Gastroesophageal sphincter (tissue), 4 donors: ENCODE measurements at regions not wholly inside any gene's neighbourhood (a gene's known extent, or its start where the extent isn't known, plus 50 kb on each side); places are given as distances from the start of the nearest gene placed in this dataset.

ENCODE experiments used
- ATAC-seq: fragments of 150-250 bp; one replicate; pipeline ENCODE4 v1.9.1; 2016; ENCODE audit warnings: mild to moderate bottlenecking, moderate library complexity
- H3K27ac ChIP-seq, 4 donors: fragments of 200-600 bp; sonication (generic) in 3 of 4; 1 replicate in 3 of 4; 2 replicates in 1 of 4; pipeline ENCODE4 v1.5.1; 2016 to 2019
- H3K27me3 ChIP-seq: fragments of 200-600 bp; sonication (generic); one replicate; pipeline ENCODE4 v1.5.1; 2019
- H3K36me3 ChIP-seq, 2 donors: fragments of 200-600 bp; sonication (generic); one replicate each; pipeline ENCODE4 v1.5.1; 2019; ENCODE audit warnings: control low read depth in 1 of 2
- H3K4me1 ChIP-seq, 3 donors: fragments of 200-600 bp; sonication (generic); 1 replicate in 2 of 3; 2 replicates in 1 of 3; pipeline ENCODE4 v1.5.1; 2016 to 2019; ENCODE audit warnings: control low read depth in 2 of 3
- H3K4me3 ChIP-seq, 2 donors: fragments of 200-600 bp; sonication (generic); one replicate each; pipeline ENCODE4 v1.5.1; 2019; ENCODE audit warnings: mild to moderate bottlenecking in 1 of 2, moderate library complexity in 1 of 2
- H3K9me3 ChIP-seq, 3 donors: fragments of 200-600 bp; sonication (generic); one replicate each; pipeline ENCODE4 v1.5.1; 2017 to 2019; ENCODE audit warnings: control low read depth in 2 of 3
- CTCF ChIP-seq, 4 experiments: fragments of 200-600 bp in 2 of 4; fragments of 450-650 bp in 2 of 4; sonication (generic) in 1 of 4; IDR thresholded peaks; one replicate each; pipeline ENCODE4 v1.5.1; 2017 to 2019; ENCODE audit warnings: antibody characterized with exemption in 4 of 4, mild to moderate bottlenecking in 2 of 4, moderate library complexity in 2 of 4
- EP300 ChIP-seq: sonication (generic); formaldehyde crosslinking; IDR thresholded peaks from one replicate; pipeline ENCODE4 v1.6.1; 2017; ENCODE audit warnings: antibody characterized with exemption, mild to moderate bottlenecking
- POLR2A ChIP-seq, 2 donors: fragments of 450-650 bp; IDR thresholded peaks; one replicate each; pipeline ENCODE4 v1.6.1; 2017; ENCODE audit warnings: antibody characterized with exemption in 2 of 2, mild to moderate bottlenecking in 2 of 2, moderate library complexity in 1 of 2
- POLR2AphosphoS5 ChIP-seq: sonication (generic); formaldehyde crosslinking; IDR thresholded peaks from one replicate; pipeline ENCODE4 v1.6.1; 2017; ENCODE audit warnings: antibody characterized with exemption
- WGBS, 2 donors: methylation state at CpG; one replicate each; pipeline ENCODE4 v1.1.5; 2018; ENCODE audit warnings: low coverage in 1 of 2; 5-methylcytosine and 5-hydroxymethylcytosine counted together

GRCh38 chr20:60931696-60932095 lies 320.4 kb upstream of the CDH4 start:
- 7 to 41% methylated on average over 3 of the region's 4 CpGs for whole genome bisulfite sequencing, 2 donors
- no peaks in the 10 kb centered on the region for H3K9me3 ChIP-seq
- no peak overlapping the region for H3K27ac ChIP-seq
- H3K4me3 ChIP-seq = no peak overlapping the region
- H3K4me1 ChIP-seq = peaks cover 0 to 15% (median 0%) of the 10 kb centered on the region in 3 donors
- H3K36me3 ChIP-seq = no peaks in the 10 kb centered on the region
- no peak for TF ChIP-seq POLR2A (IDR thresholded peaks at IDR 0.05)
- no peak for ATAC-seq
- no peaks in the 10 kb centered on the region for H3K27me3 ChIP-seq

GRCh38 chr20:60934724-60935123 lies 317.3 kb upstream of the CDH4 start:
- Histone ChIP-seq H3K4me1 (peaks cover 0 to 15% (median 0%) of the 10 kb centered on the region in 3 donors), H3K4me3 (no peak overlapping the region), H3K9me3 (no peaks in the 10 kb centered on the region), H3K36me3 (no peaks in the 10 kb centered on the region), H3K27ac (no peak overlapping the region), H3K27me3 (no peaks in the 10 kb centered on the region)
- ATAC-seq = no peak
- WGBS, 2 donors = 60 to 71% methylated on average over 1 to 2 of the region's 3 CpGs
- no peak for TF ChIP-seq POLR2AphosphoS5

- Histone ChIP-seq H3K36me3 (no peaks in the 10 kb centered on the region), H3K4me1 (peaks cover 0 to 8% (median 0%) of the 10 kb centered on the region in 3 donors), H3K27ac (no peak overlapping the region), H3K4me3 (no peak overlapping the region), H3K27me3 (no peaks in the 10 kb centered on the region), H3K9me3 (no peaks in the 10 kb centered on the region)
- no peak for ATAC-seq
- TF ChIP-seq CTCF (IDR thresholded peaks at IDR 0.05) = no peak
- no peak for TF ChIP-seq EP300
- no peak for TF ChIP-seq POLR2AphosphoS5
- no peak for TF ChIP-seq POLR2A (IDR thresholded peaks at IDR 0.05)
- 71 to 78% methylated on average over 3 to 6 of the region's 8 CpGs for WGBS, 2 donors
Observed at GRCh38 chr20:60935971-60936370, 316.1 kb upstream of the CDH4 start.

GRCh38 chr20:60937585-60937984 lies 314.5 kb upstream of the CDH4 start:
- Histone ChIP-seq H3K36me3 (no peaks in the 10 kb centered on the region), H3K4me1 (no peaks in the 10 kb centered on the region), H3K4me3 (no peak overlapping the region), H3K9me3 (no peaks in the 10 kb centered on the region), H3K27ac (no peak overlapping the region), H3K27me3 (no peaks in the 10 kb centered on the region)
- no peak for TF ChIP-seq POLR2AphosphoS5
- TF ChIP-seq CTCF (IDR thresholded peaks at IDR 0.05) = no peak
- WGBS, 2 donors = 54 to 59% methylated on average over 8 to 10 of the region's 10 CpGs
- peak; percentile 28 for ATAC-seq

GRCh38 chr20:60941379-60941778 lies 310.7 kb upstream of the CDH4 start:
- WGBS, 2 donors = 84% methylated on average over 4 to 5 of the region's 6 CpGs
- no peak overlapping the region for H3K4me3 ChIP-seq
- no peak overlapping the region for H3K27ac ChIP-seq
- no peaks in the 10 kb centered on the region for H3K27me3 ChIP-seq
- H3K4me1 ChIP-seq = no peaks in the 10 kb centered on the region
- ATAC-seq = no peak
- no peaks in the 10 kb centered on the region for H3K36me3 ChIP-seq
- no peaks in the 10 kb centered on the region for H3K9me3 ChIP-seq
- TF ChIP-seq POLR2AphosphoS5 (no peak), CTCF (IDR thresholded peaks at IDR 0.05) (no peak), POLR2A (IDR thresholded peaks at IDR 0.05) (no peak), EP300 (no peak)

GRCh38 chr20:60947819-60948218 lies 304.2 kb upstream of the CDH4 start:
- 17 to 68% methylated on average over 1 to 4 of the region's 7 CpGs for WGBS, 2 donors
- no peaks in the 10 kb centered on the region for H3K36me3 ChIP-seq

More at GRCh38 chr20:60947819-60948218, 304.2 kb upstream of the CDH4 start:
- no peak overlapping the region for H3K4me3 ChIP-seq
- no peak overlapping the region for H3K27ac ChIP-seq
- no peaks in the 10 kb centered on the region for H3K9me3 ChIP-seq
- TF ChIP-seq CTCF (IDR thresholded peaks at IDR 0.05) (no peak), POLR2AphosphoS5 (no peak), EP300 (no peak), POLR2A (IDR thresholded peaks at IDR 0.05) (no peak)
- ATAC-seq = no peak
- H3K27me3 ChIP-seq = no peaks in the 10 kb centered on the region
- no peaks in the 10 kb centered on the region for H3K4me1 ChIP-seq
